Endothelial cell of umbilical vein (primary cell): ENCODE measurements at regions not wholly inside any gene's neighbourhood (a gene's known extent, or its start where the extent isn't known, plus 50 kb on each side); places are given as distances from the start of the nearest gene placed in this dataset.

ENCODE experiments used
- CTCF ChIP-seq, 2 donors: IDR thresholded peaks; 1 replicate in 1 of 2; 2 replicates in 1 of 2; pipeline ENCODE4 v1.5.1; 2011; ENCODE audit warnings: low read length in 2 of 2, mild to moderate bottlenecking in 2 of 2, moderate library complexity in 2 of 2, control low read depth in 1 of 2, inconsistent platforms in 1 of 2, low read depth in 1 of 2; ENCODE audit not compliant: insufficient read depth in 1 of 2; ENCODE audit errors: extremely low read depth in 1 of 2
- FOS ChIP-seq: IDR thresholded peaks from 2 replicates; pipeline ENCODE4 v1.6.1; 2011; ENCODE audit warnings: mild to moderate bottlenecking, low read length, moderate library complexity, borderline replicate concordance; ENCODE audit not compliant: insufficient read depth
- GATA2 ChIP-seq: IDR thresholded peaks from 2 replicates; pipeline ENCODE4 v1.7.0; 2011; ENCODE audit warnings: low read depth, mild to moderate bottlenecking, moderate library complexity, mixed read lengths, low read length; ENCODE audit not compliant: insufficient read length, insufficient read depth
- JUN ChIP-seq: IDR thresholded peaks from 2 replicates; pipeline ENCODE4 v1.6.1; 2011; ENCODE audit warnings: borderline replicate concordance, low read depth; ENCODE audit not compliant: insufficient read length, insufficient read depth
- MAX ChIP-seq: IDR thresholded peaks from 2 replicates; pipeline ENCODE4 v1.6.1; 2011; ENCODE audit not compliant: insufficient read depth, insufficient read length
- MYC ChIP-seq: IDR thresholded peaks from one replicate; pipeline ENCODE4 v1.6.1; 2011; ENCODE audit warnings: mild to moderate bottlenecking, low read depth, low read length
- POLR2A ChIP-seq: IDR thresholded peaks from 2 replicates; pipeline ENCODE4 v1.6.1; 2012; ENCODE audit warnings: low read depth, mild to moderate bottlenecking, control low read depth, low read length
- POLR2AphosphoS5 ChIP-seq: IDR thresholded peaks from 2 replicates; pipeline ENCODE4 v1.6.1; 2012; ENCODE audit warnings: low read depth, mild to moderate bottlenecking, control low read depth, low read length, moderate library complexity; ENCODE audit not compliant: insufficient read depth

GRCh38 chr6:126134491-126134890, 148.2 kb downstream of the TRMT11 start:
- TF ChIP-seq POLR2AphosphoS5 (no peak), CTCF (IDR thresholded peaks at IDR 0.05; ENCODE audit: extremely low read depth in 1 of 2, insufficient read depth in 1 of 2, low read depth in 1 of 2, low read length in 2 of 2) (no peak), POLR2A (no peak), MAX (no peak), MYC (no peak), GATA2 (no peak), FOS (no peak), JUN (no peak)
